Glomerular visceral epithelial cell (primary cell): ENCODE measurements at regions not wholly inside any gene's neighbourhood (a gene's known extent, or its start where the extent isn't known, plus 50 kb on each side); places are given as distances from the start of the nearest gene placed in this dataset.
"Not testable (repeated sequence)": the region's sequence is repeated elsewhere in the genome, so short reads cannot be mapped to it uniquely, and the experiment has no call there.

ENCODE experiments used
- DNase-seq: peaks from one replicate; pipeline ENCODE4 v3.0.0-alpha.2; 2016; ENCODE audit errors: extremely low spot score

DNA sequence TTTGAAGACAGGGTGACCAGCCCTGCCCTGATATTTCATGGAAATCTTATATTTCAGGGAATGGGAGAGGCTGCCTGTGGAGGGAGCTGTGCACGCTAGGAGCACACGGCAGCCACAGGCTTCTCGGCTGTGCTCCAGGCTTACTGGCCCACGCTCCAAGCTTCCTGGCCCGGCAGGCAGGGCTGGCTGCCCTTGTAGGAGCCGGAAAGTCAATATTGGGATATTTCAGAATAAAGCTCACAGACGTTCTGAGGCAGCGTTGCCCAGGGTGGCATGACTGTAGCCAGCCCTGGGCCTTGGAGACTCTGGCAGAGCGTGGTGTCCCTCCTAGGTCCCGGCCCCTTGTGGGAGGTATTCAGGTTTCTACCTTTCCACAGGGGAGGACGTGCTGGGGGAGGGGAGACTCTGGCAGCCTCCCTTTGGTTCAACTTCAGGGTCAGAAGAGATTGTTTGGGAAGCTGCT is 95.6 kb downstream of the NPIPB11 start:
- DNase-seq = no peak

DNA sequence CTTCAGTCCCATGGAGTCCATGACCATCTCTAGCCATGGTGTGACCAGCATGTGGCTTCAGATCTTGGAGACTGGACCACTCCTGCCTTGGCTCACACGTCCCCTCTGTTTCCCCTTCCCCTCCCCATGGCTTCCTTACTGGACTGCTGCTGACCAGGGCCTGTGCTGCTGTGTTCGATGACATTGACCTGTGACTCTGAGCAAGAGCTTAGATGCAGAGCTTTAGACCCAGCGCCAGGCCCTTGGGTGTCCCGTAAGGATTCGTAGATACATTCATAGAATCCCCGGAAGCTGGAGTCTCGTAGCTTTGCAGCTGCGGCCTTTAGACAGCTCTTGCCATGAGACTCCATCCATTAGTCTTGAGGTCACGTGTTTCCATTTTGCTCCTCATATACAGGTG is 96.3 kb downstream of the NPIPB11 start:
- DNase-seq = not testable (repeated sequence)

DNA sequence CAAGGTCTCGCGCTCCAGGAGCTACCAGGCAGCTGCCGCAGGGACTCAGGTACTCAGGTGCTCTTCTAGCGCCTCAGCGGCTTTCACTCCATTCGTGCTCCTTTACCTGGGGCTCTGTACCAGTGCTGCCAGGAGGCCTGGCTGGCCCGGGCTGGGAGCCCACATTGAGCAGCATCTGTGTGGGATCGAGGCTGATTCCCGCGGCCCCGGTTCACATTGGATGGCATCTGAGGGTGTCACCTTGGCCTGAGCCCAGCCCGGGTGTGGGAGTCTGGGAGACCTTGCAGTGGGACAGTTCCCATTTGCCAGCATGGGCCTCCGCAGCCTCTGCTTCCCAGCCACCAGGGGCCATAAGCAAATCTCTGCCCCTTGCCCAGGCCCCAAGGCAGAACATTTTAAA is 96.9 kb downstream of the NPIPB11 start:
- DNase-seq = not testable (repeated sequence)

DNA sequence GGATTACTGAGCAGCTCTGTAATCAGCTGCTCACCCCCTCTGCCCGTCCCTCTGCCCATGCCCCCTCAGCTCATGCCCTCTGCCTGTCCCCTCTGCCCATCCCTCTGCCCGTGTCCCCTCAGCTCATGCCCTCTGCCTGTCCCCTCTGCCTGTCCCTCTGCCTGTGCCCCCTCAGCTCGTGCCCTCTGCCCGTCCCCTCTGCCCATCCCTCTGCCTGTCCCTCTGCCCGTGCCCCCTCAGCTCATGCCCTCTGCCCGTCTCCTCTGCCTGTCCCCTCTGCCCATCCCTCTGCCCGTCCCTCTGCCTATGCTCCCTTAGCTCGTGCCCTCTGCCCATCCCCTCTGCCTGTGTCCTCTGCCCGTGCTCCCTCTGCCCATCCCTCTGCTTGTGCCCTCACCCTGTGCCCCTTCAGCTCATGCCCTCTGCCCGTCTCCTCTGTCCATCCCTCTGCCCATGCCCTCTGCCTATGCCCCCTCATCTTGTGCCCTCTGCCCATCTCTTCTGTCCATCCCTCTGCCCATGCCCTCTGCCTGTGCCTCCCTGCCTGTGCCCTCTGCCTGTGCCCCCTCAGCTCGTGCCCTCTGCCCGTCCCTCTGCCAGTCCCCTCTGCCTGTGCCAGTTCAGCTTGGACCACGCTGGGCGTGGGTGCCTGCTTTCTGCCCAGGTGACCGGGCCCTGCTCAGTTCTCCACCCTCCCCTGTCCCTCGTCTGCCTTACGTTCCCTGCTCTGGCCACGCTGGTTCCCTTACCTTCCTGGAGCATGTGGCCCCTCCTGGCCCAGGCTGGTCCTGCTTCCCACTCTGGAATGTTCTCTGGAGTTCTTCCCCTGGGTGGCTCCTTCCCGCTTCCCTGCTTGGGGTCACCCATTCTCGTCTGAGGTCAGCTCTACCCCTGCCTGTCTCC is 97.6 kb downstream of the NPIPB11 start:
- DNase-seq = no peak

DNA sequence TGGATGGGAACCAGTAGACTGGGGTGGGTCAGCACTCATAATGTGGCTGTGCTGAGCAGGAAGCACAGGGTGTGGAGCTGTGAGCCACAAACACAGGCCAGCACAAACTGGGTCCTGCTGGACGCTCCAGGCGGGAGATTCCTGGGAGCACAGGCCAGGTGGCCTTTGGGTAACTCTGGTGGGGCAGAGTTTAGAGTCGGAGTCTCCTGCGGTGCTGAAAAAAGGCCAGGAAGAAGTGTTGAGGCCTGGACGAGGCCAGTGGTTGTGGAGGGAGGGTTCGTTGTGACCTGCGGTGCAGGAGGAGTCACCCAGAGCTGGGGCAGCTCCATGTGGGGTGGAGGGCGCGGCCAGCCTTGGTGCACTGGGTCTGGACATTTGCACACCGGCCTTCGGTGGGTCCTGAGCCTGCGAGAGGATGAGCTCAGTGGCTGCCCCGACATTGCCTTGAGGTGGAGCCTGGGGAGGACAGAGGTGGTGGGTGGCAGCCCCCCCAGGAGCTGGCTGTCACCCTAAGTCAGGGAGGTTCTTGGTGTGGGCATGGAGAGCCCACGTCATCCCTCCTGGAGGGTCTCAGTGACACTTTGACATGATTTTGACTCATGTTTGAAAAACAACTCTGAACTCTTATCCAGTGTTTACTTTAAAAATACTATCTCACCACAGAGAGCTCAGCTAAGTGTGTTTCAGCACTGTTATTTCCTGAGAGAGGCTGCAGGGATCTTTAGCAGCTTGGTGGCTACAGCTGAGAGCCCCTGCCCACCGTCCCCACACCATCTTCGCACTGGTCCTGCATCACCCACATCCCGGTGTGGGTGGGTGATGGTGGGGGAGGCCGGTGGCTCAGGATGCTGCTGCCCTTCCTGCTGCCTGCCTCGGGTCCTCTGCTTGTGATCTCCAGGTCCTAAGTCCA is 98.7 kb downstream of the NPIPB11 start:
- DNase-seq = no peak

DNA sequence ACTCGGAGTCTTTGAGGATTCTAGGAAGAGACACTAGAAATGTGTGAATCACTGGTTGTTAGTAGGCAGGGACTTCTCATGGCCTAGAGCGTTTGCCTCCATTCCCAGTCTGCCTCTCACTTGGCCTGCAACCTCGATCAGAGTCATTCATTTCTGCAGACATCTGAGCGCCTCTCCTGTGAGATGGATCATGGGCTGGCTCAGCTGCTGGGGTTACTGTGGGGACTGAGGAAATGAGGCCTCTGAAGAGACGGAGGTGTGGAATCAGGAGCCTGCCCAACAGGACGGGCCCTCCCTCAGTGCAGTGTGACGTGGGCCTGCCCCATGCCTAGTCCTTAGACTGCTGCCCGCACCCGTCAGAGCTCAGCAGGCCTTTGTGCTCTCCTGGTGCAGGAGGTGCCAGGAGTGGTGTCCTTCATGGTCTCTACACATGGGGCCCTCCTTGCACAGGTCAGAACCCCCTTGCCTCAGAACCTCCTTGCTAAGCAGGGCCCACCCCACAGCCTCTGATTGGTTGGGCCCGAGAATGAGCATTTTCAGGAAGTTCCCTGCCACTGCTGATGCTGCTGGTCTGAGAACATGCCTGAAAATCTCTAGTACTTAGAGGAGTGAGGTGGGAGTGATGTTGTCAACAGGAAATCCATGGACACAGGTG is 99.4 kb downstream of the NPIPB11 start:
- DNase-seq = no peak

DNA sequence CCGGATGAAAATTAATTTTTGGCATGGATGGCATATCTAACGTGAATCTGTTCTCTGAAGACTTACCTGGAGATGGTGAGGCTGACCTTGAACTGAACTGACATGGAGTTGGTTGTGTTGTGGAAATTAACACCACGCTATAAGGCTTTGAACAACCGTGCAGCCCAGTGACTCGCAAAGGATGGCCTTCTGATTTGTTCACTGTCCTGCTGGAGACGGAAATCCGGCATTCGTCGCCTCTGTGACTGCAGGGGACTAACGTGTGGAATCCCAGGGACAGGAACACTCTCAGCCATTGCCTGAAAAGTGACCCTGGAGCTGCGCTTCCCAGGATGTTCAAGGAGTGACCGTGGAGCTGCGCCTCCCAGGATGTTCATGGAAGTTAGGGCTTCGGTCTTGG is 100.3 kb downstream of the NPIPB11 start:
- no peak for DNase-seq

DNA sequence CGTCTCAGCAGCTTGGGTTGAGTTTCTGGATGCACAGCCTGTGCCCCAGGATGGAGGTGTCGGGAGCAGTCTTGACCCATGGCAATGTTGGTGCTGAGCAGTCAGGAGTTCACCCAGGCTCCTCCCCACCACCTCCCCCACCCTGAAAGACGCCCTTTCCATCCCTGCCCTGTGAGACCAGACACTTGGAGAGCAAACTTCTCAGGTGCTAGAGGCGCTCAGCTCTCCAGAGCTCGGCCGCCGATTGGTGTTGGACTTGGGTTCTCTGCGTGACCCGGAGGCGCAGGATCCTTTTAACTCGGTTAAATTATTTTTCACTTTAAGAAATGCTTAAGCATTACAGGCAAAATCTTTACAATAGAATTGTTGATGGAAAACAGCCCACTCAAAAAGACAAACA is 101.5 kb downstream of the NPIPB11 start:
- DNase-seq = not testable (repeated sequence)

DNA sequence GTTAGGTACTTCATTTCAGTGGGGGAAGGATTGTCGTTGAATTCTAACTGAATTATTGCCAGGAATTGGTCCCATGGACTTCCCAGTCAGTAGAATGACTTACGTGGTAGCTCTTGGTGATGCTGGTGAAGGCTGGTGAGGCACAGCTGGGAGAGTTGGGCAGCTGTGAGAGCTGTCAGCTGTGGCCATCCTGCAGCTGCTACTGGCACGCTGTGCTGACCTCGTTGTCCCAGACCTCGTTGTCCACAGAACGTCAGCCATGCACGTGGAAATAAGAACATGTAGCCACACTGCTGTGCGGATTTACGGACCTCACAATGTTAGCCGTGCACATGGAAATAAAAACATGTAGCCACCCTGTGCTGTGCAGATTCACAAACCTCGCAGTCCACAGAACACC is 102.3 kb downstream of the NPIPB11 start:
- no peak for DNase-seq

DNA sequence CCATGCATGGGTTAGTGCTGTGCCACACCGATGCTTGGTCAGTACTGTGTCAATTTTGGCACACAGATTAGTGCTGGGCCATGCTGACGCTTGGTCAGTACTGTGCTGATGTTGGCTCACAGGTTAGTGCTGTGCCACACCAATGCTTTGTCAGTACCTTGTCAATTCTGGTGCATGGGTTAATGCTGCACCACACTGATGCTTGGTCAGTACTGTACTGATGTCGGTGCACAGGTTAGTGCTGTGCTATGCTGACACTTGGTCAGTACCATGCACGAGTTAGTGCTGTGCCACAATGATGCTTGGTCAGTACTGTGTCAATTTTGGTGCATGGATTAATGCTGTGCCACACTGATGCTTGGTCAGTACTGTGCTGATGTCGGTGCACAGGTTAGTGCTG is 103.0 kb downstream of the NPIPB11 start:
- DNase-seq = no peak

DNA sequence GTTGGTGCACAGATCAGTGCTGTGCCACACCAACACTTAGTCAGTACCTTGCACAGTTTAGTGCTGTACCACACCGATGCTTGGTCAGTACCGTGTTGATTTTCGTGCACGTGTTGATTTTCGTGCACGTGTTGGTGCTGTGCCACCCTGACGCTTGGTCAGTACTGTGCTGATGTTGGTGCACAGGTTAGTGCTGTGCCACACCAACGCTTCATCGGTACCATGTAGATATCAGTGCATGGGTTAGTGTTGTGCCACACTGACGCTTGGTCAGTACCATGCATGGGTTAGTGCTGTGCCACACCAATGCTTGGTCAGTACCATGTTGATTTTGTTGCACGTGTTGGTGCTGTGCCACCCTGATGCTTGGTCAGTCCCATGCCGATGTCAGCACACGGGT is 103.5 kb downstream of the NPIPB11 start:
- DNase-seq = no peak

DNA sequence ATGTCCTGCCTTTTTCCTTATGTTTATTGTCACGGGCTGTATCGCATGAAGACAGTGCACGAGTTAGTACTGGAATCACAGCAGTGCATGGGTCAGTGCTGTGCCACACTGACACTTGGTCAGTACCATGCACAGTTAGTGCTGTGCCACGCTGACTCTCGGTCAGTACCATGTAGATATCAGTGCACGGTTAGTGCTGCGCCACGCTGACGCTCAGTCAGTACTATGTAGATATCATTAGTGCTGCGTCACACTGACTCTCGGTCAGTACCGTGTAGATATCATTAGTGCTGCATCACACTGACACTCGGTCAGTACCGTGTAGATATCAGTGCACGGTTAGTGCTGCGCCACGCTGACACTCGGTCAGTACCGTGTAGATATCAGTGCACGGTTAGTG is 104.1 kb downstream of the NPIPB11 start:
- not testable (repeated sequence) for DNase-seq

DNA sequence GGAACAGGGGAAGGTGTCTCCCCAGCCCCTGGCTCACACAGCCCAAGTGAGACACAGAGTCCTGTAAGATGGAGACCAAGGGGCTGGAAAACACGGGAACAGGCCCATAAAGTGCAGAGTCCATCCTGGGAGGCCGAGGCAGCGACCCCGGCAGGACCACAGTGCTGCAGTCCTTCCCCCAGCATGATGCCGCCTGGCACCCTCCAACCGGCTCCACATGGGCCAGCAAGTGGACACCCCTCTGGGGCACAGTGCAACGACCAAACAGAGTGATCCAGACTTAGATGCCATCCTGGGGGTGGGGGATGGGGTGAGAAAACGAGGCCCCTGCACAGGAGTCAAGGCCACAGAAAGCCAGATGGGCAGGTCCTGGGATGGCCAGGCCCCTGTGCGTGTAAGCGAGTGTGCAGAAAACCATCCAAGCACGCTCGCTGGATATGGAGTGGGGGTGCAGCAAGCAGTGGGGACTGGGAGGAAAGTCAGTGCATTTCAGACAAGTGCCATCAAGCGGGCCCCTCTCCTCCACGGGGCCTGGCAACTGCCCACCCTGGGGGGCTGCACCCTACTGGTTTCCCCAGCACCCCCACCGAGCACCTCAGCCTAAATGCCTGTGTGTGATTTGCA is 104.7 kb downstream of the NPIPB11 start:
- not testable (repeated sequence) for DNase-seq

DNA sequence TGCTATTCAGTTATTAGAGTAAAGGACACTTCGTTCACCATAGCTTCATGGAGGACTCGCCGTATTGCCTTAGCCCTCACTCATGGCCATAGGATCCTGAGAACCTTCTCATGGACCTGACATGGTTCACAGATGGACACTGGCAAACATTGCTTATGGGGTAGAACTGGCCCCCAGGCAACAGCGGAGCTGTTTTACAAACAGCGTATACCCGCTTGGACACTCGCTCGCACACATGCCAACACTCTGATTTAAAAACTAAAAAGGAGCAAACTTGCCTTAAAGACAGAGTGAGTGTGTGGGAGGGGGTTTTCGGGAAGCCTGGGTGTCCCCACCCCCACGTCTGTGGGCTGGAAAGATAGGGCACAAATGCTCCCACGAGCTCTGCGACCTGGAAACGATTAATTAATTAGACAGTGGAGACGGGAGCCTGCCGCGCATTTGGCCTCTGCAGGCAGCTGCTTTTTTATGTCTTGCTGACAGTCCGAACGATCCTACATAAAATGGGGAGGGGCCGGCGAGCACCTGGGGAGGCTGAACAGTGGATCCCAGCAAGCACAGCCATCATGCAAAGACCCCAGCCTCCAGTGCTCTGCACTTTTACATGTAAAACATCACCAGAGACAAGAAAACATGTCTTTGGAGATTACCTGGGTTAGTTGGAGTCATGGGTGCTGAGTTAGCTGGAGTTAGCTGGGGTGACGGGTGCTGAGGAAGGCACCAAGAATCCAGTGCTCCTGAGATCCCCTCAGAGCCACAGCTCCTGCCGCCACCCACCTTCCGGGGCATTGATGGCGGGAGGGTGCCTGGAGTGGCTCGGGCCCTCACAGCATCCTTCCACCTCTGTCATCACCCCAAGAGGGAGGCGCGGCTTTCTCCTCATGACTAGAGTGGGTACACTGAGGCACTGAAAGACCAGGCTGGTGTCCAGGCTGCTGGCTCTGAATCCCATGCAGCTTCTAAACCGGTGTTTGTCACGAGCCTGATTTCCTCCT is 105.7 kb downstream of the NPIPB11 start:
- not testable (repeated sequence) for DNase-seq

DNA sequence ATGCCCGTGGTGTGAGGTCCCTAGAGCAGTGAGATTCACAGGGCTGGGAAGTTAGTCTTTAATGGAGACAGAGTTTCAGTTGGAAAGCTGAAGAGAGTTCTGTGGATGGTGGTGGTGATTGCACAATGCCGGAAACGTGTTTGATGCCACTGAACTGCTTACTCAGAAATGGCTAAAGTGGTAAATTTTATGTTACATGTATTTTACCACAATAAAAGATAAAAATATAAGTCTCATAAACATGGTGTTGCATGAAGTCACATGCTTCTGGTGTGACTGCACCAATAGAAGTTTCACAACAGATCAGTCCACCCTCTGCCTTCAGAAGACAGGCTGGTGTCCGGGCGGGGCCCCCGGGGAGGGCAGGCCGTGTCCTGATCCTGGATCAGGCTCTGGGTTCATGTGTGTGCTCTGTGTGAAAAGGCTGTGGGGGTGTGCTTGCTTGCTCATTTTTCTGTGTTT is 106.5 kb downstream of the NPIPB11 start:
- not testable (repeated sequence) for DNase-seq

DNA sequence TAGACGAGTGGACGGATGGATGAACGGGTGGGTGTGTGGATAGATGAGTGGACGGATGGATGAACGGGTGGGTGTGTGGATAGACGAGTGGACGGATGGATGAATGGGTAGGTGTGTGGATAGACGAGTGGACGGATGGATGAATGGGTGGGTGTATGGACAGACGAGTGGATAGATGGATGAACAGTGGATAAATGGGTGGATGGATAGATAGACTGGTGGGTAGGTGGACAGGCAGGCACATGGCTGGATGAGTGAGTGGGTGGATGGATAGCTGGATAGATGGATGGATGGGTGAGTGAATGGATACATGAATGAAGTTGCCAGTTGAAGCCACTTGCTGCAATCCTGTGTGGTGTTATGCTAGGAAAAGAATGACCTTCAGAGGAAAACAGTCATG is 107.5 kb downstream of the NPIPB11 start:
- not testable (repeated sequence) for DNase-seq

DNA sequence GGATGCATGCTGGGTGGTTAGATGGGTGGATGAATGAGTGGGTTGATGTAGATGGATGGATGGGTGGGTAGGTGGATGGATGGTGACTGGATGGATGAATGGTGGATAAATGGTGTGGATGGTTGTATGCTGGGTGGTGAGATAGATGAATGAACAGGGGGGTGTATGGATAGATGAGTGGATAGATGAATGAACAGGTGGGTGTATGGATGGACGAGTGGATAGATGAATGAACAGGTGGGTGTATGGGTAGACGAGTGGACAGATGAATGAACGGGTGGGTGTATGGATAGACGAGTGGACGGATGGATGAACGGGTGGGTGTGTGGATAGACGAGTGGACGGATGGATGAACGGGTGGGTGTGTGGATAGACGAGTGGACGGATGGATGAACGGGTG is 108.2 kb downstream of the NPIPB11 start:
- not testable (repeated sequence) for DNase-seq

DNA sequence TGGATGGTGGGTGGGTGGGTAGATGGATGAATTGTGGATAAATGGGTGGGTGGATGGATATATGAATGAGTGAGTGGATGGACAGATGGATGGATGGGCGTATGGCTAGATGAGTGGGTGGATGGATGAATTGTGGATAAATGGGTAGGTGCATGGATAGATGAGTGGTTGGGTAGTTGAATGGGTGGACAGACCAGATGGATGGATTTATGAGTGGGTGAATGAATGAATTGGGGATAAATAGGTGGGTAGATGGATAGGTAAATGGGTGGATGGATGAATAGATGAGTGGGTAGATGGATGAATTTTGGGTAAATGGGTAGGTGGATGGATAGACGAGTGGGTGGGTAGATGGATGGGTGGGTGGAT is 108.7 kb downstream of the NPIPB11 start:
- DNase-seq = not testable (repeated sequence)

DNA sequence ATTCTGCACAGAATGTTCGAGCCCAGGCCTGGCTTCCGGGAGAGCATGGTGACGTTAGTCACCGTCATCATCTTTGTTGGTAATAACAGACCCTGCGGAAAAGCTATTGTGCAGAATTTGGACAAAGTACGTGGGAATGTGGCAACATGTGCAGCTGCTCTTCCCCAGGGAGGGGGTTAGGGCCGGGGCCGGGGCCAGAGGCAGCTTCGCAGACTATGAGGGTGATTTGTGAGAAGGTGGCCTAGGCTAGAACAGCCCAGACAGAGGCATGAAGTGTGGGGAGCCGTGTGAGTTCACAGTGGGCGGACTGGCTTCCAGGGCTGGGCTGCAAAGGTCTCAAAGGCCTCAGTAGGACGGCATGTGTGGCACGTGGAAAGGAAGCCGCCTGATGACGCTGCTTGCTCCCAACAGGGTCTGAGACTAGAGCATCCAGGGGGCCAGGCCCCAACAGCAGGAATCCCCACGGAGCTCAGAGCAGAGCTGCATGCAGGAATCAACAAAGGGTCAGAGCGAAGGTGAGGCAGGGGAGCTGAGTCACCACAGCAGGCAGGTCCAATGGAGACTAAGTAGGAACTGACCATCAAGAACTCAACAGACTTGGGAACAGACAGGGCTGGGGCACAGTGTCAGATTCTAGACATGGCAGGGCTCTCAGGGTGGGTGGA is 109.2 kb downstream of the NPIPB11 start:
- DNase-seq = not testable (repeated sequence)

DNA sequence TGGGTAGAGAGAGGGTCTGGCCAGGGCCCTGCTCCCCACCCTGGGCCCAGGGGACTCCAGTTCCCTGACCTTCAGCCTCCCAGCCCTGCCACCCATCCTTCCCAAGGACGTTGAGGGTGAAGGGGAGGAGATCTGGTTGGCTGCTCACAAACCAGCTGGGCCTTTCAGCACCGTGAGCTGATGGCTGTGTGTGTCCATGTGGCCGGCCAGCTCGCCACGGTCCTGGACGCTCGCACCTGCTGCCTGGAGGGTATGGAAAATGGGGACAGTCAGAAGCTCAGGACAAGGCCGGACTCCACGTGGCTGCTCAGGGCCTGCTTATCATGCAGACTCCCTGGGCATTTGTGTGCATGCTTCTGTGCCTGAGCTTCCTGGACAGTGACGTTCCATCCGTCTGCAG is 110.3 kb downstream of the NPIPB11 start:
- not testable (repeated sequence) for DNase-seq
